GM12875 (cell line): ENCODE measurements at regions not wholly inside any gene's neighbourhood (a gene's known extent, or its start where the extent isn't known, plus 50 kb on each side); places are given as distances from the start of the nearest gene placed in this dataset.

Source experiments
- H3K4me3 ChIP-seq: one replicate; pipeline ENCODE4 v1.5.1; 2011; ENCODE audit warnings: low read depth, low read length, control low read depth
- TF ChIP-seq, protein P1 (sequence below): IDR thresholded peaks from 2 replicates; pipeline ENCODE4 v1.5.1; 2011; ENCODE audit warnings: low read depth, mild to moderate bottlenecking, control low read depth, inconsistent platforms, low read length, moderate library complexity, borderline replicate concordance; ENCODE audit not compliant: insufficient read depth

GRCh38 chrX:65813245-65813644, 145.8 kb downstream of the MSN start:
- TF ChIP-seq, protein P1, sequence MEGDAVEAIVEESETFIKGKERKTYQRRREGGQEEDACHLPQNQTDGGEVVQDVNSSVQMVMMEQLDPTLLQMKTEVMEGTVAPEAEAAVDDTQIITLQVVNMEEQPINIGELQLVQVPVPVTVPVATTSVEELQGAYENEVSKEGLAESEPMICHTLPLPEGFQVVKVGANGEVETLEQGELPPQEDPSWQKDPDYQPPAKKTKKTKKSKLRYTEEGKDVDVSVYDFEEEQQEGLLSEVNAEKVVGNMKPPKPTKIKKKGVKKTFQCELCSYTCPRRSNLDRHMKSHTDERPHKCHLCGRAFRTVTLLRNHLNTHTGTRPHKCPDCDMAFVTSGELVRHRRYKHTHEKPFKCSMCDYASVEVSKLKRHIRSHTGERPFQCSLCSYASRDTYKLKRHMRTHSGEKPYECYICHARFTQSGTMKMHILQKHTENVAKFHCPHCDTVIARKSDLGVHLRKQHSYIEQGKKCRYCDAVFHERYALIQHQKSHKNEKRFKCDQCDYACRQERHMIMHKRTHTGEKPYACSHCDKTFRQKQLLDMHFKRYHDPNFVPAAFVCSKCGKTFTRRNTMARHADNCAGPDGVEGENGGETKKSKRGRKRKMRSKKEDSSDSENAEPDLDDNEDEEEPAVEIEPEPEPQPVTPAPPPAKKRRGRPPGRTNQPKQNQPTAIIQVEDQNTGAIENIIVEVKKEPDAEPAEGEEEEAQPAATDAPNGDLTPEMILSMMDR, result no peak

GRCh38 chrX:65811558-65812228, 144.2 kb downstream of the MSN start:
- no peak overlapping the region for H3K4me3 ChIP-seq
- TF ChIP-seq, protein P1, result no peak

More at GRCh38 chrX:65813245-65813644, 145.8 kb downstream of the MSN start:
- no peak overlapping the region for H3K4me3 ChIP-seq
